GM12878 (cell line): ENCODE measurements at regions not wholly inside any gene's neighbourhood (a gene's known extent, or its start where the extent isn't known, plus 50 kb on each side); places are given as distances from the start of the nearest gene placed in this dataset.

Experiments used
- ATAC-seq: fragments of 200-7000 bp; cut with Tn5 transposase; 3 replicates; pipeline ENCODE4 v1.9.1; 2020; ENCODE audit warnings: mild to moderate bottlenecking, moderate library complexity
- BruUV-seq: library from RNA; stranded (reverse); fragments of 400-500 nt; replicated peaks from 2 replicates; lab custom pipeline; 2021; lab: Mats Ljungman, UMichigan
- CTCF ChIA-PET: fragments of 300-600 bp; sonication (Branson Sonifier 250); formaldehyde crosslinking; extraction: SDS; loops from one replicate; lab custom pipeline; 2021; ENCODE audit warnings: inconsistent platforms; lab: Yijun Ruan, JAX
- POLR2A ChIA-PET: fragments of 350-600 bp; formaldehyde crosslinking; extraction: SDS; loops from one replicate; lab custom pipeline; 2021; ENCODE audit warnings: inconsistent platforms; lab: Charles Lee
- RAD21 ChIA-PET: fragments of 300-600 bp; sonication (Branson Sonifier 250); formaldehyde crosslinking; loops from one replicate; lab custom pipeline; 2023; ENCODE audit warnings: antibody characterized with exemption; ENCODE audit not compliant: unreplicated experiment; lab: Charles Lee
- SMC1A ChIA-PET: fragments of 300-600 bp; sonication (Branson Sonifier 250); formaldehyde crosslinking; loops from one replicate; lab custom pipeline; 2023; ENCODE audit not compliant: unreplicated experiment, uncharacterized antibody; lab: Charles Lee
- DNase-seq: peaks from one replicate; pipeline ENCODE4 v3.0.0-alpha.2; 2011; ENCODE audit warnings: low read depth, low spot score
- FAIRE-seq: peaks from 3 replicates; lab custom pipeline; 2011; peaks lifted over from hg19 to GRCh38; lab: Jason Lieb, UNC
- H2AFZ ChIP-seq: 2 replicates; pipeline ENCODE4 v1.6.0; 2011; ENCODE audit warnings: low read depth, low read length, control low read depth; ENCODE audit not compliant: control insufficient read depth
- H3K27ac ChIP-seq: 2 replicates; pipeline ENCODE4 v1.5.1; 2011; ENCODE audit warnings: control low read depth; ENCODE audit not compliant: control insufficient read depth, insufficient read depth
- H3K27me3 ChIP-seq, 2 experiments: replicated peaks in 1 of 2; 2 replicates each; pipeline versions ENCODE4 v1.6.0 to v1.6.1; 2011; ENCODE audit warnings: low read length in 1 of 2; ENCODE audit not compliant: control insufficient read depth in 2 of 2, insufficient read depth in 2 of 2
- H3K36me3 ChIP-seq, 2 experiments: 2 replicates each; pipeline ENCODE4 v1.5.1; 2011; ENCODE audit warnings: low read length in 1 of 2; ENCODE audit not compliant: control insufficient read depth in 2 of 2, insufficient read depth in 2 of 2
- H3K4me1 ChIP-seq: 2 replicates; pipeline ENCODE4 v1.6.1; 2011; ENCODE audit warnings: mild to moderate bottlenecking, low read length, moderate library complexity, mixed read lengths; ENCODE audit not compliant: control insufficient read depth, insufficient read depth
- H3K4me2 ChIP-seq: 2 replicates; pipeline ENCODE4 v1.6.0; 2011; ENCODE audit warnings: control low read depth; ENCODE audit not compliant: control insufficient read depth, insufficient read depth
- H3K4me3 ChIP-seq: fragments of 200-600 bp; sonication (generic); 2 replicates; pipeline ENCODE4 v1.5.1; 2016
- H3K79me2 ChIP-seq: 2 replicates; pipeline ENCODE4 v1.6.0; 2011; ENCODE audit warnings: low read length; ENCODE audit not compliant: control insufficient read depth, insufficient read depth
- H3K9ac ChIP-seq: 2 replicates; pipeline ENCODE4 v1.8.0; 2011; ENCODE audit warnings: low read length, control low read depth, mixed read lengths; ENCODE audit not compliant: control insufficient read depth, insufficient read depth
- H3K9me3 ChIP-seq: replicated peaks from 3 replicates; pipeline ENCODE4 v1.5.1; 2011; ENCODE audit warnings: mild to moderate bottlenecking, low read length; ENCODE audit not compliant: control insufficient read depth, insufficient read depth
- H4K20me1 ChIP-seq: 2 replicates; pipeline ENCODE4 v1.6.0; 2011; ENCODE audit not compliant: control insufficient read depth, insufficient read depth
- BHLHE40 ChIP-seq, 2 experiments: fragments of 450-650 bp in 1 of 2; IDR thresholded peaks; 2 replicates each; pipeline ENCODE4 v1.6.1; 2011 to 2017; ENCODE audit warnings: low read depth in 2 of 2, borderline replicate concordance in 1 of 2, improper control_type of control experiment in 1 of 2, low read length in 1 of 2, mild to moderate bottlenecking in 1 of 2
- BMI1 ChIP-seq: fragments of 450-650 bp; IDR thresholded peaks from 2 replicates; pipeline ENCODE4 v1.6.1; 2016; ENCODE audit warnings: mild to moderate bottlenecking, moderate library complexity, borderline replicate concordance
- CBFB ChIP-seq: IDR thresholded peaks from 2 replicates; pipeline ENCODE4 v1.6.1; 2016; ENCODE audit warnings: antibody characterized with exemption, low read depth
- CBX3 ChIP-seq: fragments of 200-600 bp; sonication (generic); IDR thresholded peaks from 2 replicates; pipeline ENCODE4 v1.6.1; 2016; ENCODE audit warnings: low read depth, borderline replicate concordance
- ESRRA ChIP-seq: IDR thresholded peaks from 2 replicates; pipeline ENCODE4 v1.6.1; 2012; ENCODE audit warnings: mild to moderate bottlenecking, low read length, improper control_type of control experiment
- FOXK2 ChIP-seq: fragments of 450-650 bp; IDR thresholded peaks from 2 replicates; pipeline ENCODE4 v1.6.1; 2017; ENCODE audit warnings: mild to moderate bottlenecking, moderate library complexity
- JUNB ChIP-seq: IDR thresholded peaks from 2 replicates; pipeline ENCODE4 v1.6.1; 2016; ENCODE audit warnings: antibody characterized with exemption, mild to moderate bottlenecking
- JUND ChIP-seq: IDR thresholded peaks from 2 replicates; pipeline ENCODE4 v1.6.1; 2012; ENCODE audit warnings: low read depth, mild to moderate bottlenecking, low read length, improper control_type of control experiment, moderate library complexity
- MEF2B ChIP-seq: fragments of 450-650 bp; IDR thresholded peaks from 2 replicates; pipeline ENCODE4 v1.6.1; 2018; ENCODE audit warnings: mild to moderate bottlenecking, moderate library complexity; ENCODE audit not compliant: partially characterized antibody, poor library complexity, severe bottlenecking
- RELA ChIP-seq: fragments of 450-650 bp; IDR thresholded peaks from 2 replicates; pipeline ENCODE4 v1.8.0; 2014; ENCODE audit warnings: borderline replicate concordance; ENCODE audit not compliant: partially characterized antibody
- RELB ChIP-seq: fragments of 450-650 bp; IDR thresholded peaks from 2 replicates; pipeline ENCODE4 v1.6.1; 2017; ENCODE audit warnings: low read depth, mild to moderate bottlenecking, moderate library complexity
- SMC3 ChIP-seq: IDR thresholded peaks from 2 replicates; pipeline ENCODE4 v1.6.1; 2011; ENCODE audit warnings: low read length, improper control_type of control experiment, borderline replicate concordance
- SREBF2 ChIP-seq: IDR thresholded peaks from 2 replicates; pipeline ENCODE4 v1.6.1; 2012; ENCODE audit warnings: mild to moderate bottlenecking, low read length
- ZSCAN29 ChIP-seq: fragments of 450-650 bp; IDR thresholded peaks from 2 replicates; pipeline ENCODE4 v1.6.1; 2017; ENCODE audit warnings: mild to moderate bottlenecking, moderate library complexity
- WGBS: methylation state at CpG from one replicate; pipeline ENCODE4 v1.1.6; 2016; ENCODE audit warnings: low lambda C conversion rate; ENCODE audit not compliant: insufficient replicate concordance, insufficient coverage; ENCODE audit errors: missing lambda C conversion rate; 5-methylcytosine and 5-hydroxymethylcytosine counted together
- in situ Hi-C: fragments of 300-500 bp; cut with MboI; formaldehyde crosslinking; loops from 9 replicates; pipeline ENCODE4 v1.14.3; 2018; ENCODE audit warnings: mixed read lengths
- intact Hi-C: fragments of 100-400 bp; cut with micrococcal nuclease; formaldehyde crosslinking; loops from one replicate; pipeline ENCODE4 v1.14.2; 2022; ENCODE audit not compliant: unreplicated experiment

GRCh38 chr4:32506067-32506466 lies 1785.9 kb downstream of the PCDH7 start:
- SMC1A ChIA-PET = no interaction called here
- no peak overlapping the region for H2AFZ ChIP-seq
- BruUV-seq = no TSS peak
- no peak overlapping the region for H3K9ac ChIP-seq
- no peaks in the 10 kb centered on the region for H3K27me3 ChIP-seq
- H3K36me3 ChIP-seq = no peaks in the 10 kb centered on the region
- RAD21 ChIA-PET = no interaction called here
- CTCF ChIA-PET = interaction anchor here (0.7 kb wide), 1 partner anchor 58 kb away, joined by 3 read pairs; no protein-coding TSS in a partner anchor
- no peak overlapping the region for H3K27ac ChIP-seq
- 0% methylated on average over 2 of the region's 2 CpGs for WGBS
- no peaks in the 10 kb centered on the region for H4K20me1 ChIP-seq
- no peaks in the 10 kb centered on the region for H3K4me1 ChIP-seq
- DNase-seq = no peak
- POLR2A ChIA-PET = no interaction called here
- no peak overlapping the region for H3K4me3 ChIP-seq
- intact Hi-C loops = no loop called here
- FAIRE-seq = no peak
- no peak for ATAC-seq
- no peaks in the 10 kb centered on the region for H3K9me3 ChIP-seq
- in situ Hi-C loops = no loop called here
- TF ChIP-seq RELA (no peak), MEF2B (no peak), SREBF2 (no peak), ZSCAN29 (no peak), SMC3 (no peak), CBFB (no peak), ESRRA (no peak), BMI1 (no peak), JUNB (no peak), CBX3 (no peak), RELB (no peak), JUND (no peak), BHLHE40 (IDR thresholded peaks at IDR 0.05; ENCODE audit: borderline replicate concordance in 1 of 2, low read depth in 2 of 2, low read length in 1 of 2) (no peak), FOXK2 (no peak)
- no peak overlapping the region for H3K4me2 ChIP-seq
- no peaks in the 10 kb centered on the region for H3K79me2 ChIP-seq
